Central memory CD4-positive, alpha-beta T cell (primary cell): ENCODE measurements at regions not wholly inside any gene's neighbourhood (a gene's known extent, or its start where the extent isn't known, plus 50 kb on each side); places are given as distances from the start of the nearest gene placed in this dataset.
"Not testable (repeated sequence)": the region's sequence is repeated elsewhere in the genome, so short reads cannot be mapped to it uniquely, and the experiment has no call there.

Source experiments
- DNase-seq: peaks from one replicate; pipeline ENCODE4 v3.0.0; 2022

GRCh38 chr7:149633976-149634945 lies 136.7 kb upstream of the ZNF746 start:
- DNase-seq, result no peak

DNA sequence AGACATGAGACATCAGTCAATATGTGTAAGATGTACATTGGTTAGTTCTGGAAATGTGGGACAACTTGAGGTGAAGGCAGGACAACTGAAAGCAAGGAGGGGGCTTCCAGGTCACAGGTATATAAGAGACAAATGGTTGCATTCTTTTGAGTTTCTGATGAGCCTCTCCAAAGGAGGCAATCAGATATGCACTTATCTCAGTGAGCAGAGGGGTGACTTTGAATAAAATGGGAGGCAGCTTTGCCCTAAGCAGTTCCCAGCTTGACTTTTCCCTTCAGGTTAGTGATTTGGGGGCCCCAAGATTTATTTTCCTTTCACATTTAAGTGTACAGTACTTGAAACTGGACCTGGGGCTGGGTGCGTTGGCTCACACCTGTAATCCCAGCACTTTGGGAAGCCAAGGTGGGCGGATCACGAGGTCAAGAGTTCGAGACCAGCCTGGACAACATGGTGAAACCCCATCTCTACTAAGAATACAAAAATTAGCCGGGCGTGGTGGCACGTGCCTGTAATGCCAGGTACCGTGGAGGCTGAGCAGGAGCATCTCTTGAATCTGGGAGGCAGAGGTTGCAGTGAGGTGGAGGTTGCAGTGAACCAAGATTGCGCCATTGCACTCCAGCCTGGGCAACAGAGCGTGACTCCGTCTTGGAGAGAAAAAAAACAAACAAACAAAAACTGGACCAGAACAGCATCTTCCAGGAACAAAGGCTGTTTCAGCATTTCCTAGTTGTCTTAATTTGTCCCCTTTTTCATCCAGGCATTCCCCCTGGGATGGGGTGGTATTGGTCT lies 130.9 kb upstream of the ZNF746 start:
- not testable (repeated sequence) for DNase-seq

GRCh38 chr7:149627911-149628310 lies 130.3 kb upstream of the ZNF746 start:
- DNase-seq, result no peak

DNA sequence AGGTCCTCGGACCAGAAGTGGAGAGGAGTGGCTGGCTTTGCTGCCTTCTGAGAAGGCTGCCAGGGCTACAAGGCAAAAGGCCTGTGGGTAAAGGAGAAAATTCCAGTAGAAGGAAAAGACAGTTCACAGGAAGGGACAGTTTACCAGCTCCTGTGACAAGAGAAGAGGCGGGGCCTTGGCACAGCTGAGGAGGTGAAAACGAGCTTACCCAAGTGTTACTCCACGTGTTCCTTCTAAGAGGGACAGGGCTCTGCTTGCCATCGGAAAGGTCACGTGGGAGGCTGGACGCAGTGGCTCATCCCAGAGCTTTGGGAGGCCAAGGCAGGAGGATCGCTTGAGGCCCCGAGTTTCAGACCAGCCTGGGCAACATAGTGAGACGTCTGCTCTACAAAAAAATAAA lies 129.4 kb upstream of the ZNF746 start:
- no peak for DNase-seq

GRCh38 chr7:149625947-149626392 lies 128.4 kb upstream of the ZNF746 start:
- no peak for DNase-seq

- peak; percentile 25 for DNase-seq
These were observed 127.8 kb upstream of the ZNF746 start for GRCh38 chr7:149625340-149625946.

- peak; percentile 91 for DNase-seq
These were observed 127.1 kb upstream of the ZNF746 start for GRCh38 chr7:149624419-149625339.

DNA sequence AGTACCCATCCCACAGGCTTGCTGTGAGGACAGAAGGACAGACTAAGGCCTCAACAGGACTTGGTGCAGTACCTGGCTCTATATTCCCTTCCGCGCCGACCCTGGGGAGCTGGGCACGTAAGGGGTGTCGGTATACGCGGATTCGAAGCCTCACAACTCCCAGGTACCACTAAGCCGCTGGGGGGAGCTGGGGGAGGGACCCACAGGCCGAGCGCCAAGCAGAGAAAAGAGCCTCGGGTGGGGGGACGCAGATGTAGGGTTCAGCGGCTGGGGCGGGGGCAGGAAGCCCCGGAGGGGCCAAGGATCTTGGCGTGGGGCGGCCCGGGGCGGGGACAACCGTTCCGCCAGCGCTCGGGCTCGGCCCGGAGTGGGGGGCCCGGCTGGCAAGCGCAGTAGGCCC lies 126.4 kb upstream of the ZNF746 start:
- DNase-seq, result peak; percentile 29

- not testable (repeated sequence) for DNase-seq
These were observed 125.8 kb upstream of the ZNF746 start for GRCh38 chr7:149623262-149623997.

GRCh38 chr7:149622444-149623210 lies 125.0 kb upstream of the ZNF746 start:
- no peak for DNase-seq

GRCh38 chr7:149621776-149622175 lies 124.2 kb upstream of the ZNF746 start:
- DNase-seq, result no peak

DNA sequence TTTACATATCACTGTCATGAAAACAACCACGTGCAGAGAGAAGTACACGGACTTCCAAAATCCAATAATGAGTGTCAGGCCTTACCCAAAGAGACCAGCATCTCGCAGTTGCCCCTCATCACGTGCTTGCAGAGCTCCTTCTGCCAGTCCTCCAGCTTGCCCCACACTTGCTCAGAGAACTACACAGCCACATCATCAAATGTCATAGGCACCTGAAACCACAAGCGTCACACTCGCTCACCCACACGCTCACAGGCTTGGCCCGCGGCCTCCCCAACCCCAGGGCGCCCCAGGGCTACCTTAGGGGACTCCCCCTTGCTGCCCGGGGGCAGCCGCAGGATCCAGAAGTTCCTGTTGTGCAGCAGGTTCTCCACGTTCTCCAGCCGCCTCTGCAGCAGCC lies 123.4 kb upstream of the ZNF746 start:
- DNase-seq, result no peak

GRCh38 chr7:149616898-149617297 lies 119.3 kb upstream of the ZNF746 start:
- no peak for DNase-seq

DNA sequence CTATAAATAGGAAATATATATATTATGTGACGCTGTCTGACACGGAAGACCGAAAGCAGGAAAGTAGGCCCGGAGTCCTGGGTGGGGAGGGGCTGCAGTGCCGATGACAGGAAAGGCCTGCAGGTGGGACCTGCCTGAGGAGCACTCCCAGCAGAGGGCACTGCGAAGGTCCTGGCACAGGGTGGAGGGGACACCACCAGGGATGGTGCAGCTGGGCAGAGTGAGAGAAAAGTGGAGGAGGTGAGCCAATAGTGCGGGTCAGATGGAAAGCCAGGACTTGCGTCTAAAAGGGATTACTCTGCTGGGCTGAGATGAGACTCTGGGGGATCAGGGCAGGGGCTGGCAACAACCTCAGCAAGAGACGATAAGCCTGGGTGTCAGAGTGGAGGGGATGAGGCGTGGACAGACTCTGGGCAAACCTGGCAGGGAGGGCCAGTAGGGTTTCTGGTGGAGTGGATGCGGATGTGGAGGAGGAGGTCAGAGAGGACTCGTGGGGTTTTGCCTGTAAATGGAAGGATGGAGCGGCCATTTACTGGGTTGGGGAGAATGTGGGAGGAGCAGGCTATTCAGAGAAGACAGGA lies 118.2 kb upstream of the ZNF746 start:
- no peak for DNase-seq

GRCh38 chr7:149610441-149611011 lies 112.9 kb upstream of the ZNF746 start:
- no peak for DNase-seq

- DNase-seq, result no peak
These were observed 110.6 kb upstream of the ZNF746 start for GRCh38 chr7:149608168-149608567.

DNA sequence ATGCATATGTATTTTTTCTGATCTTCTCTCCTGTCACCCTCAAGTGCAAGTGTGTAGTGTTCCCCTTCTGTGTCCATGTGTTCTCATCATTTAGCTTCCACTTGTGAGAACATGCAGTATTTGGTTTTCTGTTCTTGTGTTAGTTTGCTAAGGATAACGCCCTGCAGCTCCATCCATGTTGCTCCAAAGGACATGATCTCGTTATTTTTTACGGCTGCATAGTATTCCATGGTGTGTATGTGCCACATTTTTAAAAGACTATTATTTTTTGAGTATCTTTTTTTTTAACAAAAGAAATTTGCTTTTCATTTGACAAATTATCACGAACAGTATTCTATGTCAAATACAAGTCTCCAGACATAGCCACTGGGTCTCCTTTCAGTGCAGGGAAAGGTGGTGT lies 110.1 kb upstream of the ZNF746 start:
- DNase-seq, result no peak

DNA sequence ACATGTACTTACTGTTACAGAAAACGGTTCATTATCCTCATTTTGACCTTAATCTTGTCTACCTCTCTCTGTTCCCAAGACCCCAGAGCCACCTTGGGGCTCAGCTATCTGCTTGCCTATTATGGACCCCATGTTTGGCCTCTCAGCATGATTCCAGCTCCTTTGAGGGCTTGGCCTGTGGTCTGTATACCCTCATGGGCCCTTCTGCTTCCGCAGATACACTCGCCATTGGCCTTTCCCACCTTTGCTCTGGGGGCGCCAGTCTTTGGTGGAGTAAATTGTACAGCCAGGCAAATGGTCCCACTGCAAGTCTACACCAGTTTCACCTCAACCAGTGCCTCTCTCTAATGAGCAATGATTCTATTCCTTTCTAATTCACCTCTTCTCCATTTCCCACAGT lies 109.2 kb upstream of the ZNF746 start:
- DNase-seq, result no peak

GRCh38 chr7:149605696-149606095 lies 108.1 kb upstream of the ZNF746 start:
- no peak for DNase-seq

DNA sequence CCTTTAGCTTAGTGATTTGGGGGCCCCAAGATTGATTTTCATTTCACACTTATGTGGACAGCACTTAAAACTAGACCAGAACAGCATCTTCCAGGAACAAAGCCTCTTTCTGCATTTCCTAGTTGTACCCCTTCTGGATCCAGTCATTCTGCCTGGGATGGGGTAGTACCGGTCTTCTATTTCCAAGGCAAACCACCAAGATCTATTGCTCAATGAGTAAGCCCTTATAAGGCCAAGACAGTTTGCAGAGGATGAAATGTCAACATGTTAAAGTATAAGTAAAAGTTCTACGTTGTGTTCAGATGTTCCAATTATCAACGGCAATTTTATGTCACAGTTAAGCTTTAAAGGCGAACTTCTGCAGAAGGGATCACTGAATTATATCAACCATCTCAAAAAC lies 106.9 kb upstream of the ZNF746 start:
- no peak for DNase-seq
